ENCODE measurements at regions not wholly inside any gene's neighbourhood (a gene's known extent, or its start where the extent isn't known, plus 50 kb on each side); places are given as distances from the start of the nearest gene placed in this dataset.
"Not testable (repeated sequence)": the region's sequence is repeated elsewhere in the genome, so short reads cannot be mapped to it uniquely, and the experiment has no call there.

- not testable (repeated sequence) for DNase-seq (ENCODE audit: low spot score)
Measured at GRCh38 chr1:149700220-149700619, 82.3 kb upstream of the FCGR1A start.

DNA sequence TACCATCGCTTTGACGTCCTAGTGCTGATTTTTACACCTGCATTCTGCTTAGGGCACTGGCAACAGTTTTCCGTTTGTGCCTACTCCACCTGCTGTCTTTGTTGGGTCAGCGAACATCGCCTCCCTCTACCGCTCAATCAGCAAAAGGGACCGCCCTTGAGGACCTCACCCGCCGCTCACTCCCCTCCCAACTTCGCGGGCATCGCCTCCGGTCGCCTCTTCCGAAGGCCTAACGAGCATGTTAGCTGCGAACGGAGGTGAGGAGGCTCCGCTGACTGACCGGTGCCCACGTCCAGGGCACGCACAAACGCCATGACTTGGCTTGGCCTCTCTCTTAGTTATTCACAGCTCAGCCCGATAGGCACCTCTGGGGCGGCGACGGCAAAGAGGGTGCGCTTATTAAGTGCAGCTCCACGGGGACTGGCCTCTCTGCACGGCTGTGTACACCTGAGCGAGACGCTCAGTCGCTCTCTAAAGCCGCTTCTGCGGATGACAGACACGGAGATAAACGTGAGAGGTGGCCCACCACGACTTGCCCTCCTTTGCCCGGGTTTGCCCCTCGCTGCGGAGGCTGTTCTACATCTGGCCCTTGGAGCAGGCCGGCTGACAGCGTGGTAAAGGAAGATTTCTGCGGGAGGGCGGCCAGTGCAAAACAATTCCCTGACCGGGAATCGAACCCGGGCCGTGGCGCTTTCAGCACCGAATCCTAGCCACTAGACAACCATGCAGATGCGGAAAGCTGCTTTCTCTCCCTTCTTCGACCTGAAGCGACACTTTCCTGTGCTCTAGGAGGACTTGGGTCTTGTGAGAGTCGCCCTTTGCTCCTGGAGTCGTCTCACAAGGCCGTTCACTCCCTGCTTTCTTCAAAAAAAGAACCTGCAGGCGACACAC is 81.6 kb upstream of the FCGR1A start:
- not testable (repeated sequence) for DNase-seq (ENCODE audit: low spot score)

DNA sequence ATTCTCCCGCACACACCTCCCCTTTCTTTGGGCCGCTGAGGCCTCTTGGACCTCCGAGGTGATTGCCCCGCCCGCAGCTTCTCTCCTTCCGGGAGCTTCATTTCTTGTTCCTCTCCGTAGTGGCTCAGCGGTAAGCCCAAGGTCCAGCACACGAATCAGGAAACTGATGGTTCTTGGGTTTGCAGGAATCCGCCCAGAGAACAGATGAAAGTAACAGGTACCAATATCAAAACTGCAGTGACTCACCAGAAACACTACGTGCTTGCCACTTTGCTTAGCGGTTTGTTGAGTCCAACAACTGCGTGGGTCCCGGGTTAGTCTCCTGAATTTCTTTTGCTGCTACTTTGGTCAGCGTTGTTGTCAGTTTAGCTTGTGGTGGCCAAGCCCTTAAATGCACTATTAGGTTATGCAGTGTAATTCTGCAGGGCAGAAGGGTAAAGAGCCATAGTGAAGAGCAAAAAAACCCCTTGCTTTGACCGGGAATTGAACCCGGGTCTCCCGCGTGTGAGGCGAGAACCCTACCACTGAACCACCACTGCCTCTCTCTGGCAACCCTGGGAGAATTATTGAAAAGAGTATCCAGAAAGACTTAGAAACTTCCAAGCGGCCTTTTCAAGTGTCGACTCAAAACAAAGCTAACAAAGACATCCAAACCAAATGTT is 74.2 kb upstream of the FCGR1A start:
- DNase-seq (ENCODE audit: low spot score) = peak; percentile 76

DNA sequence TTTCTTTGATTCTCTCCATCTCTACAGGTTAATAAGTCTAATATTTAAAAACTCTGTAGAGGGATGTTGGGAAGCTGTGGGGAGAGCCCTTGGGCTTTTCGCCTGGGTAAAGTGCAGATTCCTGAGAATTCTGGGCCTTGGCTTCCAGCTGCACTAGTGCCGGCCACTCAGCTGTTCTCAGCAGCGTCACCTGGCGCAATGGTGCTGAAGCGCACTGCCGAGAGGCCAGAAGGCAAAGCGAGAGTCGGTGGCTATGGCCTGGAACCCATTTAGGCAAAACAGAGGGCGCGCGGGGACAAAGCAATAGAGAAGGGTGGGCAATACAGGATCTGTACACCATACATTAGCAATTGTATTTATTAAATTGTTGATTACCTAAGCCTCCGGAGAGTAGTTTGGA is 70.8 kb upstream of the FCGR1A start:
- DNase-seq (ENCODE audit: low spot score) = not testable (repeated sequence)

- peak; percentile 84 for DNase-seq (ENCODE audit: low spot score)
Measured at GRCh38 chr1:149712154-149712927, 70.2 kb upstream of the FCGR1A start.

DNA sequence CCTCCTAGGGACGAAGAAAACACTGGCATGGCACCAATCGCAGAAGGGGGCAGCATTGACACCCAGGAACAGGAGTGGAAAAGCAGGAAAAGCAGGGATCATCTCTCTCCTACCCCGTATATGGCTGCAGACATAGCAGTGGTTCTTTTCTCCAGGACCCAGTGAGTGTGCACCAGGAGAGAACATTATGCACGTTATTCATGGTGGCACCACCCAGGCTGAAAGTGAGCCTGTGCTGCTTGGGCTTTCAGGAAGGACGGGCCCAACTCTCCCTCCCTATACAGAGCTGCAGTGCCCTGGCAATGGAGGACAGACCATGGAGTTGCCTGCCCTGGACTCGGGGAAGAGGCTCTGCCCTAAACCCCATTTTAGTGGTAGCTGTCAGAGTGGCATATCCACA is 69.0 kb upstream of the FCGR1A start:
- DNase-seq (ENCODE audit: low spot score) = not testable (repeated sequence)

GRCh38 chr1:149713952-149714351 is 68.5 kb upstream of the FCGR1A start:
- DNase-seq (ENCODE audit: low spot score) = not testable (repeated sequence)

- not testable (repeated sequence) for DNase-seq (ENCODE audit: low spot score)
Measured at GRCh38 chr1:149724618-149725302, 57.7 kb upstream of the FCGR1A start.

DNA sequence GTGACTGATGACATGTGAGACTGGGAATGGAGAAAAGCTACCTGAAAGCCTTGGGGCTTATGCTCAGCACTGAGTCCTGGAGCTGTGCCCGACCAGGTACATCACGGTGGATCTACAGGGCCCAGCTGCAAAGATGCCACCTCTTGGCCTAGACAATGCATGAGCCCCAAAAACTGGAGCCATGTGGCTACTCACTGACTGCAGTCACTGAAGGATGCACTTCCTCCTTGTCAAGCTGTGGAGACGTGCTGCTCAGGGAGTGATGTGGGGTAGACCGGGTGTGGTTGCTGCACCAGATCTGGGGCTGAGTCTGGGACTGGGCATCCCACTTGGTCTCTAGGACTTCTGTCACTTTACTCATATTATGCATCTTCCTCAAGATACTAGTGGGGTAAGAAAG is 55.8 kb upstream of the FCGR1A start:
- DNase-seq (ENCODE audit: low spot score) = not testable (repeated sequence)

DNA sequence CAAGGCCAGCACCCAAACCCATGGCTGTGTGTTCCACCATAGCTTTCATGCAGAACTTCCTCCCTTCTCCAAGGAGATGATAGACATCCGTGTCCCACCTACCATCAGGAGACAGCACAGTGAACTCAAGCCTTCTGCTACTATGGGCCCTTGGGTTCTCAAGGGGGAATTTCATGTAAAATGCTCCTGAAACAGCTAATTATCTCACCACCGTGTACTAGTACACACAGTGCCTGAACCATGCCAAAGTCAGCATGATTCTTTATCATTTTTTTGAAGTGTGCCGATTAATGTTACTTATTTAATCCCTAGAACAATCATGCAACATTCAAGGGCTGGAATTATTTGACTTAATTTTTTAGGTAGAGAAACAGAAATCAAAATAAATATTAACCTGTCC is 53.9 kb upstream of the FCGR1A start:
- not testable (repeated sequence) for DNase-seq (ENCODE audit: low spot score)

Small RNA genes in the stretch of these regions (small RNA-seq; reads per million reads assigned to genes)
- gene RF00003 (0.47 to 1.5 reads per million in 2 experiments), gene RNU1-68P (0 reads per million in 2 experiments)

Data from SK-N-DZ (cell line).